ENCODE measurements at regions not wholly inside any gene's neighbourhood (a gene's known extent, or its start where the extent isn't known, plus 50 kb on each side); places are given as distances from the start of the nearest gene placed in this dataset.

DNA sequence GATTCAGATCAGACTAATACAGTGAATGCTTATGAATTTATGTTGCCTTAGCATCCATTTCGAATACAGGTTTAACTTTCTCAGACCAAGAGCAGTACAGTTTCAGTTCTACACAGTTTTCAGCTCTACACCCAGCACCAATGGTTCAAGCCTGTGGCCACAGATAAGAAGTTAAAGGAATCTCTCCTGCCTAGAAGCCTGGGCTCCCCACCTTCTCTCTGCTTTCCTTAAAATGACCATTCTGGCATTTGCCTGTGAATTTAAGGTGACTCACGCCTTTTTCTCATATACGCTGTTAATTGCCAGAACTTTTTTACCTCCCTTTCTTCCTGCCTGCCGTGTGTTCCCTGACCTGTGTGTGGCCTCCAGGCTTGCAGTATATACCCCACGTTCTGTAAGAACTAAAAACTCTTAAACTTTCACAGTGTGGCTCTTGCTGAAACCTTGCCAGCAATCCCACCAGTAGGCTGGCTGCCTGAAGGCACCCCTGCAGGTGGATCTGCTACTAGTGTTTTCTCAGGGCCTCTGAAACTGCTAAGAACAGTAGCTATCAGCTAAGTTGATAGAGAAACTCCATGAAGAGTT lies 692.8 kb upstream of the CDH18 start:
- TF ChIP-seq, protein P1, sequence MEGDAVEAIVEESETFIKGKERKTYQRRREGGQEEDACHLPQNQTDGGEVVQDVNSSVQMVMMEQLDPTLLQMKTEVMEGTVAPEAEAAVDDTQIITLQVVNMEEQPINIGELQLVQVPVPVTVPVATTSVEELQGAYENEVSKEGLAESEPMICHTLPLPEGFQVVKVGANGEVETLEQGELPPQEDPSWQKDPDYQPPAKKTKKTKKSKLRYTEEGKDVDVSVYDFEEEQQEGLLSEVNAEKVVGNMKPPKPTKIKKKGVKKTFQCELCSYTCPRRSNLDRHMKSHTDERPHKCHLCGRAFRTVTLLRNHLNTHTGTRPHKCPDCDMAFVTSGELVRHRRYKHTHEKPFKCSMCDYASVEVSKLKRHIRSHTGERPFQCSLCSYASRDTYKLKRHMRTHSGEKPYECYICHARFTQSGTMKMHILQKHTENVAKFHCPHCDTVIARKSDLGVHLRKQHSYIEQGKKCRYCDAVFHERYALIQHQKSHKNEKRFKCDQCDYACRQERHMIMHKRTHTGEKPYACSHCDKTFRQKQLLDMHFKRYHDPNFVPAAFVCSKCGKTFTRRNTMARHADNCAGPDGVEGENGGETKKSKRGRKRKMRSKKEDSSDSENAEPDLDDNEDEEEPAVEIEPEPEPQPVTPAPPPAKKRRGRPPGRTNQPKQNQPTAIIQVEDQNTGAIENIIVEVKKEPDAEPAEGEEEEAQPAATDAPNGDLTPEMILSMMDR (IDR thresholded peaks at IDR 0.05; ENCODE audit: extremely low read depth in 1 of 2, insufficient read depth in 1 of 2, low read depth in 1 of 2, low read length in 2 of 2) = no peak
- no peak for TF ChIP-seq POLR2AphosphoS5 (IDR thresholded peaks at IDR 0.05; ENCODE audit: insufficient read depth, low read depth, low read length)
- TF ChIP-seq EZH2 (IDR thresholded peaks at IDR 0.05; ENCODE audit: borderline replicate concordance, low read depth, low read length, severe bottlenecking) = no peak
- no peak for TF ChIP-seq POLR2A (IDR thresholded peaks at IDR 0.05; ENCODE audit: low read depth, low read length)
- TF ChIP-seq JUN (IDR thresholded peaks at IDR 0.05; ENCODE audit: borderline replicate concordance, insufficient read depth, insufficient read length, low read depth) = no peak
- TF ChIP-seq MYC (IDR thresholded peaks at IDR 0.05; ENCODE audit: low read depth, low read length) = no peak
- TF ChIP-seq, protein P2, sequence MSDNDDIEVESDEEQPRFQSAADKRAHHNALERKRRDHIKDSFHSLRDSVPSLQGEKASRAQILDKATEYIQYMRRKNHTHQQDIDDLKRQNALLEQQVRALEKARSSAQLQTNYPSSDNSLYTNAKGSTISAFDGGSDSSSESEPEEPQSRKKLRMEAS (IDR thresholded peaks at IDR 0.05; ENCODE audit: insufficient read depth, insufficient read length) = no peak
- no peak for TF ChIP-seq GATA2 (IDR thresholded peaks at IDR 0.05; ENCODE audit: insufficient read depth, insufficient read length, low read depth, low read length)
- no peak for TF ChIP-seq FOS (IDR thresholded peaks at IDR 0.05; ENCODE audit: borderline replicate concordance, insufficient read depth, low read length)

Measured in endothelial cell of umbilical vein (primary cell).